GM21737 (cell line): ENCODE measurements at regions not wholly inside any gene's neighbourhood (a gene's known extent, or its start where the extent isn't known, plus 50 kb on each side); places are given as distances from the start of the nearest gene placed in this dataset.

Source experiments
- ATAC-seq: cut with Tn5 transposase; IDR thresholded peaks from one replicate; pipeline ENCODE4 v1.9.1; 2021; ENCODE audit warnings: mild to moderate bottlenecking, moderate library complexity; ENCODE audit not compliant: unreplicated experiment

- no peak for ATAC-seq
Measured at GRCh38 chr2:2640371-2640770, 309.3 kb upstream of the MYT1L start.

GRCh38 chr2:2639251-2640139 lies 308.4 kb upstream of the MYT1L start:
- ATAC-seq = no peak

- no peak for ATAC-seq
Measured at GRCh38 chr2:2638547-2639220, 307.6 kb upstream of the MYT1L start.

DNA sequence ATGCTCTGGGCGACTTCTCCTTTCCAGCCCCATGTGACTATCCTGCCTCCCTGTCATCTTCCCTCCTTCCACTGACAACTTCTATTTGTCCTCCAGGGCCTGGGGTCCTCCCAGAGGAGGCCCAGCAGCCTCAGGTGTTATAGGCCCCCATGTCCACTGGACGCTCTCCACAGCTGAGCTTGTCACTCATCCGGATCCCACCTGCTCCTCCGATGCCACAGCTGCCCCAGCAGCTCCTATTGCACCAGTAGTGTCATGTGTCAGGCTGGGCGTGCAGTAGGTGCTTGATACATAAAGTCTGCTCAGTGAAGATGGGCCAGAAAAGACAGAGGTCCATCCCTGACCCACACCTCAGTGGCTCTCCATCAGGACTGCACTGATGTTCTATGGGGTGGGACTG lies 305.7 kb upstream of the MYT1L start:
- no peak for ATAC-seq

DNA sequence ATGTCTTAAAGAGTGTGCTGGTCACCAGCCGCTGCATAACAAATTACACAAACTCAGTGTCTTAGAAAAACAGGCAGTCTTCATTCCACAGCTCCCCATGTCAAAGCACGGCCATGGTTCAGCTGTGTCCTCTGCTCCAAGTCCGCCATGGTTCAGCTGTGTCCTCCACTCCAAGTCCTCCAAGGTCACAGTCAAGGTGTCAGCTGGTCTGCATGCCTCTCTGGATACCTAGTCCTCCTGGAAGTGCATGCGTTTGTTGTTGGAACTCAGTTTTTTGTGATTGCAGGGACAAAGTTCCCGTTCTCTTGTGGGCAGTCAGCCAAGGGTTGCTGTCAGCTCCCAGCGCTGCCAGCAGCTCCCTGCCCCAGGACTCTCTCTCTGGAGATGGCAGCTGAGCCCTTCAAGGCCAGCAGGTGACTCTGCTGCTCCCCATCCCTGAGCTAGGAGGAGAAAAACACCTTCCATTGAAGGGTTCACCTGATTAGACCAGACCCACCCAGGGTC lies 304.0 kb upstream of the MYT1L start:
- ATAC-seq = no peak

- ATAC-seq = no peak
Measured at GRCh38 chr2:2633017-2633416, 301.9 kb upstream of the MYT1L start.

DNA sequence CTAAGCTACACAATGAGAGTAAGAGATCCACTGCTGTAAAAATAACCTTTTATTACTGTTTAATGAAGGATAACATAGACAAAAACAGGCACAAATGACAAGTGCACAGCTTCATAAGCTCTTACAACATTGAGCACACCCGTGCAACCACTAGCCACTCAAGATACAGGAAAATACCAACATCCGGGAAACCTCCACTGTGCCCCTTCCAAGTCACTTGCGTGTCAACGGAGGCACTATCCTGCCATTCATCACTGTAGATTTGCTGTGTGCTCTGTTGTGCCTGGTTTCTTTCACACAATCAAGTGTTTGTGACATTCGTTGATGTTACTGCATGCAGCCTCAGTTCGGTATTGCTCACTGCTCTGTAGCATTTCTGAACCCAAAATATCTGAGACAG lies 292.9 kb upstream of the MYT1L start:
- no peak for ATAC-seq

DNA sequence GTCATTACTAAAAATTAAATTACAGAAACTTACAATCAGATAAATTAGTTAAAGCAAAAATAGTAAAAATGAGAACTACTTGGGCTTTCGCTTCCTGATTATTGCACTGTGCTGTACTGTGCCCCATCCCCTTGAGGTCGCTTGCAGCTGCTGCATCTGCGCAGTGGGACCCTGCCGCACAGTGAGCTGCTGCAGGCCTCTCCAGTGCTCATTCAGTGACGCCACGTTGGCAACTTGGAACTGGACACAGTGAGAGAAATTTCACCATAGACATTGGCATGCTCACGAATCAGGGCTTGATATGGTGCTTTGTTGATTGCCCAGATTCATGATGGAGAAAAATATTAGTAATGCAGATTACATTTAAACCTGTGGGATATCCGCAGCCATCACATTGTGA lies 290.8 kb upstream of the MYT1L start:
- no peak for ATAC-seq

GRCh38 chr2:2620604-2621003 lies 289.5 kb upstream of the MYT1L start:
- no peak for ATAC-seq

GRCh38 chr2:2619995-2620394 lies 288.9 kb upstream of the MYT1L start:
- no peak for ATAC-seq

- ATAC-seq = no peak
Measured at GRCh38 chr2:2614452-2614851, 283.4 kb upstream of the MYT1L start.

DNA sequence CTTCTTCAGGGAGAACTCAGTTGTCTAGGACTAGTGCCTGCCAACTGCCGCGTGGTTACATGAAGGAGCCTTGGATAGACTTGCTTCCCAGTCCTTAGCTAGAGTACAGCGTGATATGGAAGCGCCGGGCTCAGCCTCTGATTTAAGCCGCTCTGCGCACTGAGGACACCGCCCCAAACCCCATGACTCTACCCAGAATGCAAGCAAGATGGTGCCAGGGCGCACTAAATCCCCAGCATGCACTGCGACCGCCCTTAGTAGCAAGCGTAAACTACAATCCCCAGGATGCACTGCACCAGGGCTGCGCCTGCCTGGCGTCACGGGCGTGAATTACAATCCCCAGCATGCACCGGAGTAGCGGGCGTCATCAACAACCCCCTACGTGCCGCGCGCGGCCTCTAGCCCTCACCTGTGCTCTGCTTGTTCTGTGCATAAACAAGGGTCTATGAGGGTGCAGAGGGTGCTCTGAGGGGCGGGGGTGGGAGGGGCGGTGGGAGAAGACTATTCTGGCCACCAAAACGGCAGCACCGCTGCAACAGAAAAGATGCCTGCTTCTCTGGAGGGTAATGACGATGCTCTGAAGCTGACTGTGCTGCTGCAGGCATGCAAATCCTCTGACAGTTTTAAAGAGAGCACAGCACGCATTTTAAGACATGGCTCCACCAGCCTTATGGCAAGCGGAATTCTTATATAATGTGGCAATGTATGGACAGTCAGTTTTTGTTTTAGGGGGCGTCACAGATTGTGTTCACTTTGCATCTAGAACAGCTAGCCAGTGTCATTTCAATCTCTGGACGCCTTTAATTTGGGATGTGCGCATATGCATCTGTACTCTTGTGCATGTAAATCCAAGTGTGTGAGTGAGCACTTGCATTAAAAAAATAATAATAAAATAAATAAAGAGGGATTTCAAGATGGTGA lies 282.5 kb upstream of the MYT1L start:
- peak; percentile 100 for ATAC-seq

DNA sequence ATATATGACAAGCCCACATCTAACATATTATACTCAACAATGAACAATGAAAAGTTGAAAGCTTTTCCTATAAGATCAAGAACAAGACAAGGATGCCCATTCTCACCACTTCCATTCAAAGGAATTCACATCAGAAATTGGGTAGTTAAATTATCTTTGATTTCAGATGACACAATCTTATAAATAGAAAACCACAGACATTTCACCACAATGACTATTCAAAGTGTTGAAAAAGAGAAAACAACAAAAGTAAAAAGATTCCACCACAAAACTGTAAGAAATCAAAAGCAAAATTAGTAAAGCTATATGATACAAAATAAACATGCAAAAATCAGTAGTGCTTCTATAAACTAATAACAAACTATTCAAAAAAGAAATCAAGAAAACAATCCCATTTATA lies 279.7 kb upstream of the MYT1L start:
- no peak for ATAC-seq

DNA sequence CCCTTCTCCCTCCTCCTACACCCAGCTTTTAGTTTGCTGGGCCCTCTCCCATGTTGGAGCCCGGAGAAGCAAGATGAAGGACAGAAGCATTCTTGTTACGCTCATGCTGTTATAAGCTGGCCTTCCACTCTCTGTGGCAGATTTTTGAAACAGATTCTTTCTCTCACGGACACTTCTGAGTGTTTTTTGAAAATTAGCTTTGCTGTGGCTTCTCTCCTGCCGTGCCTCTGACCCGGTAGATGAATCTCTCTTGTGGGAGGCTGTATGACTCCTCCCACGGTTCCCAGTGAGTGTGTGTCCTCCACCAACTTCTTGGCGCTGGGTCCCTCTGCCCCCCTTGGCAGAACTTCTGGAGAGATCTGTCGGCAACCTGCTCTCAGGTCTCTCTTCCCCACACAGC lies 269.3 kb upstream of the MYT1L start:
- no peak for ATAC-seq

- no peak for ATAC-seq
Measured at GRCh38 chr2:2599441-2599840, 268.4 kb upstream of the MYT1L start.

DNA sequence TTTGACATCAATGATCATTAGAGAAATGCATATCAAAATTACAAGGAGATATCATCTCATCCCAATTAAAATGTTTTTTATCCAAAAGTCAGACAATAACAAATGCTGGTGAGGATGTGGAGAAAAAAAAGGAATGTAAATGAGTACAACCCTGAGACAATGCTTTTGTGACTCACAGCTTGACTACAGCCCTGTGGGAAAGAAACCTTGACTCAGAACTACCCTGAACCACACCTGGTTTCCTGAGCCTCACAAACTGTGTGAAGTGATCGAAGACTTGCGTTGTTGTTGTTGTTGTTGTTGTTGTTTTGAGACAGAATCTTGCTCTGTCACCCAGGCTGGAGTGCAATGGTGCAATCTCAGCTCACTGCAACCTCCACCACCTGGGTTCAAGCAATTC lies 266.6 kb upstream of the MYT1L start:
- ATAC-seq = no peak

DNA sequence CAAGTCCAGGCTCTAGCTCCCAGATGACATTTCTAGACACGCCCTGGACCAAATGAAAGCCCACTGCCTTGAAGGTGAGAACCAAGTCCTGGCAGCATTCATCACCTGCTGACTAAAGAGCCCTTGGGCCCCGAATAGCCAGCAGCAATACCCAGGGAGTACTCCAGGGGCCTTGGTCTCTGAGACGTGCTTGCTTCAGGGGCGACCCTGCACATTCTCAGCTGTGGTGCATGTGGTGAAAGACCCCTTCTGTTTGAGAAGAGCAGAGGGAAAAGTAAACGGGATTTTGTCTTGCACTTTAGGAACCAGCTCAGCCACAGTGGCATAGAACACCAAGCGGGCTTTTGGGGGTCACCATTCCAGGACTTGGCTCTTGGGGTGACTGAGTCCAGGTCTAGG lies 260.5 kb upstream of the MYT1L start:
- ATAC-seq = no peak

- ATAC-seq = no peak
Measured at GRCh38 chr2:2590841-2591541, 259.9 kb upstream of the MYT1L start.

GRCh38 chr2:2590141-2590540 lies 259.1 kb upstream of the MYT1L start:
- no peak for ATAC-seq

DNA sequence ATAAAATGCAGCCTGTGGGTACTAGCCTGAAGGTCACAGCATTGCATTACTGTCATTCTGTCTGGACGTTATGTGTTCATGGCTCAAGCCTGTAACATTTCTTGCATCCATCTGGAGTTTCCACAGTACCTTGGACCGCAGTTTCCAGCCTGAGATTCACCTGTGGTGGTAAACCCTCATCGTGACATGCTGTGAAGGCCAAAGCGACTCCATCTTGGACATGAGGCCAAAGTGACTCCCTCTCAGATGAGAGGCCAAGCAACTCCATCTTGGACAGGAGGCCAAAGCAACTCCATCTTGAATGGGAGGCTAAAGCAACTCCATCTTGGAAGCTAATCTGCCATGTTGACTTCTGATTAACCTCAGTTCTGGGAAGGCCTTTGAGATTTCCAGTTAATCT lies 257.7 kb upstream of the MYT1L start:
- ATAC-seq = no peak

DNA sequence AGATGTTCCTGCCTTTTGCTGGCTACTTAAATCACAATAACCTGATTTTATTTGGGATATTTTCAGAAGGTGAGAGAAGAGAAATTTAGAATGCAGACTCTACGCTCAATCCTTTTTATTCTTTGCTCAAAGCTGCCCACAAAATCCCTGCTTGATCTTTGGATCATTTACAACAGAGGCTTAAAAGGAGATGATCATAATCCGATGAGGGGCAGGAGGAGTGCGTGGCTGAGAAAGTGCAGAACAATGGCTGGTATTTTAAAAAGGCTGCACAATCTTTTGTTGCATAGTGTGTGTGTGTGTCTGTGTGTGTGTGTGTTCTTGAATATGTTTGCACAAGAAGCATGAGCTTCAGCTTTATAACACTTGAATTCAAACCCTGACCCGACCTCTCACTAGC lies 256.3 kb upstream of the MYT1L start:
- no peak for ATAC-seq
